HepG2 (cell line): ENCODE measurements at regions not wholly inside any gene's neighbourhood (a gene's known extent, or its start where the extent isn't known, plus 50 kb on each side); places are given as distances from the start of the nearest gene placed in this dataset.

Experiments used
- BRCA1 ChIP-seq: sonication (generic); formaldehyde crosslinking; IDR thresholded peaks from 2 replicates; pipeline ENCODE4 v1.4.0; 2020; ENCODE audit warnings: missing genetic modification reagents
- CTCF ChIP-seq: sonication (generic); formaldehyde crosslinking; IDR thresholded peaks from 2 replicates; pipeline ENCODE4 v1.5.0; 2020; ENCODE audit warnings: mild to moderate bottlenecking, missing genetic modification reagents, moderate library complexity
- HDAC6 ChIP-seq: fragments of 200-600 bp; sonication (generic); IDR thresholded peaks from 2 replicates; pipeline ENCODE4 v1.7.0; 2017; ENCODE audit warnings: mild to moderate bottlenecking, antibody characterized with exemption, low read length, low read depth
- JUND ChIP-seq: sonication (generic); formaldehyde crosslinking; IDR thresholded peaks from 2 replicates; pipeline ENCODE4 v1.8.0; 2022; ENCODE audit warnings: mild to moderate bottlenecking, missing genetic modification reagents
- ZKSCAN5 ChIP-seq: sonication (generic); formaldehyde crosslinking; IDR thresholded peaks from 2 replicates; pipeline ENCODE4 v1.5.1; 2020; ENCODE audit warnings: mild to moderate bottlenecking, missing genetic modification reagents

- TF ChIP-seq CTCF (CRISPR knock-in tag) (no peak), HDAC6 (no peak), JUND (CRISPR knock-in tag) (no peak), ZKSCAN5 (CRISPR knock-in tag) (no peak), BRCA1 (CRISPR knock-in tag) (no peak)
These were observed 80.3 kb upstream of the KCNAB1 start for GRCh38 chr3:156040041-156040440.
